HG03045 (cell line): ENCODE measurements at regions not wholly inside any gene's neighbourhood (a gene's known extent, or its start where the extent isn't known, plus 50 kb on each side); places are given as distances from the start of the nearest gene placed in this dataset.
"Not testable (repeated sequence)": the region's sequence is repeated elsewhere in the genome, so short reads cannot be mapped to it uniquely, and the experiment has no call there.

Source experiments
- ATAC-seq: cut with Tn5 transposase; IDR thresholded peaks from one replicate; pipeline ENCODE4 v1.9.1; 2021; ENCODE audit warnings: mild to moderate bottlenecking, moderate library complexity; ENCODE audit not compliant: unreplicated experiment

GRCh38 chr9:103068753-103069152, 73.6 kb downstream of the CYLC2 start:
- no peak for ATAC-seq

- ATAC-seq, result no peak
These were observed 83.4 kb downstream of the CYLC2 start for GRCh38 chr9:103078581-103078980.

GRCh38 chr9:103082494-103082893, 87.4 kb downstream of the CYLC2 start:
- no peak for ATAC-seq

- ATAC-seq, result no peak
These were observed 94.2 kb downstream of the CYLC2 start for GRCh38 chr9:103089357-103089756.

GRCh38 chr9:103104101-103104500, 109.0 kb downstream of the CYLC2 start:
- no peak for ATAC-seq

GRCh38 chr9:103116246-103116645, 121.1 kb downstream of the CYLC2 start:
- no peak for ATAC-seq

- ATAC-seq, result no peak
These were observed 131.4 kb downstream of the CYLC2 start for GRCh38 chr9:103126494-103126893.

- no peak for ATAC-seq
These were observed 144.8 kb downstream of the CYLC2 start for GRCh38 chr9:103139891-103140290.

GRCh38 chr9:103152473-103152872, 157.3 kb downstream of the CYLC2 start:
- ATAC-seq, result no peak

- ATAC-seq, result no peak
These were observed 172.4 kb downstream of the CYLC2 start for GRCh38 chr9:103167530-103167929.

- ATAC-seq, result no peak
These were observed 173.1 kb downstream of the CYLC2 start for GRCh38 chr9:103168254-103168653.

GRCh38 chr9:103169798-103170197, 174.7 kb downstream of the CYLC2 start:
- no peak for ATAC-seq

- ATAC-seq, result no peak
These were observed 188.6 kb downstream of the CYLC2 start for GRCh38 chr9:103183701-103184171.

- ATAC-seq, result no peak
These were observed 191.8 kb downstream of the CYLC2 start for GRCh38 chr9:103186959-103187358.

- ATAC-seq, result no peak
These were observed 193.7 kb downstream of the CYLC2 start for GRCh38 chr9:103188781-103189350.

- ATAC-seq, result no peak
These were observed 198.9 kb downstream of the CYLC2 start for GRCh38 chr9:103193992-103194391.

GRCh38 chr9:103203172-103203571, 208.0 kb downstream of the CYLC2 start:
- no peak for ATAC-seq

GRCh38 chr9:103205881-103206585, 210.9 kb downstream of the CYLC2 start:
- ATAC-seq, result not testable (repeated sequence)

GRCh38 chr9:103210607-103211006, 215.5 kb downstream of the CYLC2 start:
- ATAC-seq, result no peak

GRCh38 chr9:103215197-103215596, 220.1 kb downstream of the CYLC2 start:
- ATAC-seq, result no peak

- no peak for ATAC-seq
These were observed 230.8 kb downstream of the CYLC2 start for GRCh38 chr9:103225702-103226646.

- ATAC-seq, result no peak
These were observed 231.5 kb downstream of the CYLC2 start for GRCh38 chr9:103226647-103227013.
